GM21576 (cell line): ENCODE measurements at regions not wholly inside any gene's neighbourhood (a gene's known extent, or its start where the extent isn't known, plus 50 kb on each side); places are given as distances from the start of the nearest gene placed in this dataset.
"Not testable (repeated sequence)": the region's sequence is repeated elsewhere in the genome, so short reads cannot be mapped to it uniquely, and the experiment has no call there.

Experiments
- ATAC-seq: cut with Tn5 transposase; IDR thresholded peaks from one replicate; pipeline ENCODE4 v1.9.1; 2021; ENCODE audit warnings: mild to moderate bottlenecking, moderate library complexity; ENCODE audit not compliant: unreplicated experiment

- no peak for ATAC-seq
These were observed 410.4 kb downstream of the RPS24 start for GRCh38 chr10:78443900-78444571.

- ATAC-seq, result not testable (repeated sequence)
These were observed 411.1 kb downstream of the RPS24 start for GRCh38 chr10:78444741-78445140.

- ATAC-seq, result no peak
These were observed 411.6 kb downstream of the RPS24 start for GRCh38 chr10:78445308-78445707.

- ATAC-seq, result no peak
These were observed 414.8 kb downstream of the RPS24 start for GRCh38 chr10:78448470-78448869.

GRCh38 chr10:78448994-78449418, 415.3 kb downstream of the RPS24 start:
- no peak for ATAC-seq

GRCh38 chr10:78449554-78449953, 415.9 kb downstream of the RPS24 start:
- no peak for ATAC-seq

- ATAC-seq, result no peak
These were observed 416.6 kb downstream of the RPS24 start for GRCh38 chr10:78450239-78450638.

- ATAC-seq, result no peak
These were observed 417.3 kb downstream of the RPS24 start for GRCh38 chr10:78450807-78451485.

GRCh38 chr10:78451592-78451991, 417.9 kb downstream of the RPS24 start:
- no peak for ATAC-seq

- ATAC-seq, result no peak
These were observed 420.5 kb downstream of the RPS24 start for GRCh38 chr10:78454123-78454645.

- no peak for ATAC-seq
These were observed 421.6 kb downstream of the RPS24 start for GRCh38 chr10:78455236-78455635.

GRCh38 chr10:78455811-78456210, 422.1 kb downstream of the RPS24 start:
- ATAC-seq, result no peak

GRCh38 chr10:78456649-78457400, 423.2 kb downstream of the RPS24 start:
- no peak for ATAC-seq

- ATAC-seq, result no peak
These were observed 424.3 kb downstream of the RPS24 start for GRCh38 chr10:78457804-78458482.

- no peak for ATAC-seq
These were observed 425.4 kb downstream of the RPS24 start for GRCh38 chr10:78458983-78459638.

GRCh38 chr10:78459639-78460037, 426.0 kb downstream of the RPS24 start:
- no peak for ATAC-seq

GRCh38 chr10:78460204-78460603, 426.5 kb downstream of the RPS24 start:
- no peak for ATAC-seq

GRCh38 chr10:78461333-78461732, 427.7 kb downstream of the RPS24 start:
- no peak for ATAC-seq

GRCh38 chr10:78462176-78462575, 428.5 kb downstream of the RPS24 start:
- ATAC-seq, result no peak

- no peak for ATAC-seq
These were observed 429.1 kb downstream of the RPS24 start for GRCh38 chr10:78462726-78463228.
